ENCODE measurements at regions not wholly inside any gene's neighbourhood (a gene's known extent, or its start where the extent isn't known, plus 50 kb on each side); places are given as distances from the start of the nearest gene placed in this dataset.

- ChIA-PET POLR2A (no interaction called here), CTCF (interaction anchor here (0.8 kb wide), 1 partner anchor 9 kb away, joined by 3 read pairs; no protein-coding TSS in a partner anchor)
- FAIRE-seq (no peak), DNase-seq (ENCODE audit: low read depth, low spot score) (no peak)
- Histone ChIP-seq H3K27ac (ENCODE audit: insufficient read depth, low read depth, low read length) (no peak overlapping the region), H3K79me2 (ENCODE audit: control insufficient read depth, insufficient read depth, low read length) (no peaks in the 10 kb centered on the region), H3K27me3 (ENCODE audit: control insufficient read depth in 2 of 2, insufficient read depth in 2 of 2, low read length in 2 of 2) (no peaks in the 10 kb centered on the region), H2AFZ (ENCODE audit: low read depth, low read length) (no peak overlapping the region), H3K4me1 (ENCODE audit: control insufficient read depth, extremely low read depth, insufficient read depth, low read length) (no peaks in the 10 kb centered on the region), H3K9ac (replicated peaks; ENCODE audit: extremely low read depth, insufficient read depth, low read length) (no peak overlapping the region), H3K9me1 (replicated peaks; ENCODE audit: control insufficient read depth, extremely low read depth, insufficient read depth, low read length) (no peaks in the 10 kb centered on the region), H3K36me3 (ENCODE audit: control insufficient read depth in 2 of 2, extremely low read depth in 1 of 2, insufficient read depth in 2 of 2, low read length in 2 of 2) (no peaks in the 10 kb centered on the region), H4K20me1 (replicated peaks; ENCODE audit: control insufficient read depth, extremely low read depth, insufficient read depth, low read length) (no peaks in the 10 kb centered on the region), H3K4me3 (replicated peaks in 1 of 3; ENCODE audit: insufficient read depth in 1 of 3, low read depth in 1 of 3, low read length in 3 of 3) (no peak overlapping the region), H3K9me3 (replicated peaks; ENCODE audit: control insufficient read depth, insufficient read depth, low read length) (no peaks in the 10 kb centered on the region), H3K4me2 (ENCODE audit: insufficient read depth, low read length) (no peak overlapping the region)
- intact Hi-C loops (cut with micrococcal nuclease) (no loop called here), dilution Hi-C loops (cut with MboI; ENCODE audit: extremely low pct_ligation_motif_present, low sequenced_read_pairs) (no loop called here)
- TF ChIP-seq CTCF (IDR thresholded peaks at IDR 0.05; ENCODE audit: extremely low read depth in 1 of 2, insufficient read depth in 1 of 2, low read depth in 1 of 2, low read length in 2 of 2) (no peak), POLR2AphosphoS5 (IDR thresholded peaks at IDR 0.05; ENCODE audit: insufficient read depth, low read depth, low read length) (no peak), MAX (IDR thresholded peaks at IDR 0.05; ENCODE audit: insufficient read depth, insufficient read length) (no peak), GATA2 (IDR thresholded peaks at IDR 0.05; ENCODE audit: insufficient read depth, insufficient read length, low read depth, low read length) (no peak), JUN (IDR thresholded peaks at IDR 0.05; ENCODE audit: borderline replicate concordance, insufficient read depth, insufficient read length, low read depth) (no peak), EZH2 (IDR thresholded peaks at IDR 0.05; ENCODE audit: borderline replicate concordance, low read depth, low read length, severe bottlenecking) (no peak), MYC (IDR thresholded peaks at IDR 0.05; ENCODE audit: low read depth, low read length) (no peak), FOS (IDR thresholded peaks at IDR 0.05; ENCODE audit: borderline replicate concordance, insufficient read depth, low read length) (no peak), POLR2A (IDR thresholded peaks at IDR 0.05; ENCODE audit: low read depth, low read length) (no peak)
- BruUV-seq (replicated peaks): no TSS peak
Measured at GRCh38 chr2:57407772-57408201, 638.8 kb upstream of the VRK2 start.

Measured in endothelial cell of umbilical vein (primary cell).